ENCODE measurements at regions not wholly inside any gene's neighbourhood (a gene's known extent, or its start where the extent isn't known, plus 50 kb on each side); places are given as distances from the start of the nearest gene placed in this dataset.

GRCh38 chr4:22093126-22093525 is 144.6 kb upstream of the KCNIP4 start:
- H3K4me3 ChIP-seq (ENCODE audit: low read depth, low read length) = no peak overlapping the region
- no peaks in the 10 kb centered on the region for H3K4me1 ChIP-seq (ENCODE audit: control insufficient read depth, insufficient read depth, low read length)
- no peak for TF ChIP-seq ZNF24 (tag by site-specific recombination; IDR thresholded peaks at IDR 0.05)
- POLR2A ChIA-PET = no interaction called here
- H3K27ac ChIP-seq (ENCODE audit: extremely low read depth, low read depth, low read length) = no peak overlapping the region
- CTCF ChIA-PET = no interaction called here
- H3K36me3 ChIP-seq (ENCODE audit: control insufficient read depth in 2 of 2, insufficient read depth in 1 of 2, low read length in 2 of 2) = no peaks in the 10 kb centered on the region
- H3K9me3 ChIP-seq (ENCODE audit: control insufficient read depth, insufficient read depth, low read depth, low read length) = no peaks in the 10 kb centered on the region

GRCh38 chr4:22091906-22092305 is 143.3 kb upstream of the KCNIP4 start:
- no peak overlapping the region for H3K4me3 ChIP-seq (ENCODE audit: low read depth, low read length)
- ChIA-PET CTCF (no interaction called here), POLR2A (no interaction called here)
- TF ChIP-seq IKZF3 (tag by site-specific recombination; IDR thresholded peaks at IDR 0.05) = no peak
- no peak for TF ChIP-seq ZNF626 (tag by site-specific recombination; IDR thresholded peaks at IDR 0.05)
- TF ChIP-seq ZNF704 (tag by site-specific recombination; IDR thresholded peaks at IDR 0.05) = no peak
- TF ChIP-seq ZNF521 (tag by site-specific recombination; IDR thresholded peaks at IDR 0.05) = no peak
- no peak for TF ChIP-seq ZNF548 (tag by site-specific recombination; IDR thresholded peaks at IDR 0.05)
- no peaks in the 10 kb centered on the region for H3K4me1 ChIP-seq (ENCODE audit: control insufficient read depth, insufficient read depth, low read length)
- H3K9me3 ChIP-seq (ENCODE audit: control insufficient read depth, insufficient read depth, low read depth, low read length) = no peaks in the 10 kb centered on the region
- H3K27ac ChIP-seq (ENCODE audit: extremely low read depth, low read depth, low read length) = no peak overlapping the region
- H3K36me3 ChIP-seq (ENCODE audit: control insufficient read depth in 2 of 2, insufficient read depth in 1 of 2, low read length in 2 of 2) = no peaks in the 10 kb centered on the region

- H3K4me1 ChIP-seq (ENCODE audit: control insufficient read depth, insufficient read depth, low read length) = no peaks in the 10 kb centered on the region
- TF ChIP-seq ZNF202 (tag by site-specific recombination; IDR thresholded peaks at IDR 0.05; ENCODE audit: borderline replicate concordance) (no peak), HOXD13 (CRISPR knock-in tag; IDR thresholded peaks at IDR 0.05; ENCODE audit: borderline replicate concordance) (no peak), ZBTB1 (tag by site-specific recombination; IDR thresholded peaks at IDR 0.05) (no peak), ZNF16 (tag by site-specific recombination; IDR thresholded peaks at IDR 0.05; ENCODE audit: low read depth) (no peak), SALL2 (tag by site-specific recombination; IDR thresholded peaks at IDR 0.05; ENCODE audit: borderline replicate concordance) (no peak), ZNF266 (tag by site-specific recombination; IDR thresholded peaks at IDR 0.05; ENCODE audit: low read depth) (no peak), INSM2 (tag by site-specific recombination; IDR thresholded peaks at IDR 0.05) (no peak), IKZF3 (tag by site-specific recombination; IDR thresholded peaks at IDR 0.05) (no peak), ZSCAN18 (tag by site-specific recombination; IDR thresholded peaks at IDR 0.05) (no peak), ZNF548 (tag by site-specific recombination; IDR thresholded peaks at IDR 0.05) (no peak)
- H3K36me3 ChIP-seq (ENCODE audit: control insufficient read depth in 2 of 2, insufficient read depth in 1 of 2, low read length in 2 of 2) = no peaks in the 10 kb centered on the region
- no peak overlapping the region for H3K4me3 ChIP-seq (ENCODE audit: low read depth, low read length)
- no peak overlapping the region for H3K27ac ChIP-seq (ENCODE audit: extremely low read depth, low read depth, low read length)
- ChIA-PET POLR2A (no interaction called here), CTCF (no interaction called here)
- no peaks in the 10 kb centered on the region for H3K9me3 ChIP-seq (ENCODE audit: control insufficient read depth, insufficient read depth, low read depth, low read length)
Measured at GRCh38 chr4:22091352-22091717, 142.8 kb upstream of the KCNIP4 start.

- Histone ChIP-seq H3K4me3 (ENCODE audit: low read depth, low read length) (no peak overlapping the region), H3K27ac (ENCODE audit: extremely low read depth, low read depth, low read length) (no peak overlapping the region), H3K9me3 (ENCODE audit: control insufficient read depth, insufficient read depth, low read depth, low read length) (no peaks in the 10 kb centered on the region), H3K4me1 (ENCODE audit: control insufficient read depth, insufficient read depth, low read length) (no peaks in the 10 kb centered on the region), H3K36me3 (ENCODE audit: control insufficient read depth in 2 of 2, insufficient read depth in 1 of 2, low read length in 2 of 2) (no peaks in the 10 kb centered on the region)
- ChIA-PET CTCF (no interaction called here), POLR2A (no interaction called here)
- TF ChIP-seq ZNF211 (tag by site-specific recombination; IDR thresholded peaks at IDR 0.05; ENCODE audit: low read depth) = no peak
- TF ChIP-seq ZNF561 (tag by site-specific recombination; IDR thresholded peaks at IDR 0.05; ENCODE audit: borderline replicate concordance) = no peak
- TF ChIP-seq HOXC10 (CRISPR knock-in tag; IDR thresholded peaks at IDR 0.05) = no peak
- no peak for TF ChIP-seq ZNF626 (tag by site-specific recombination; IDR thresholded peaks at IDR 0.05)
- no peak for TF ChIP-seq BCL11B (tag by site-specific recombination; IDR thresholded peaks at IDR 0.05; ENCODE audit: low read depth)
- TF ChIP-seq ZNF133 (tag by site-specific recombination; IDR thresholded peaks at IDR 0.05) = no peak
- TF ChIP-seq ZNF18 (tag by site-specific recombination; IDR thresholded peaks at IDR 0.05) = no peak
Measured at GRCh38 chr4:22090661-22091351, 142.2 kb upstream of the KCNIP4 start.

Measured in HEK293 (cell line).